H1 (cell line): ENCODE measurements at regions not wholly inside any gene's neighbourhood (a gene's known extent, or its start where the extent isn't known, plus 50 kb on each side); places are given as distances from the start of the nearest gene placed in this dataset.

Experiments used
- ASH2L ChIP-seq: fragments of 200-600, 300-600 bp; sonication (generic); IDR thresholded peaks from one replicate; pipeline ENCODE4 v1.7.1; 2017; ENCODE audit warnings: low read length
- ATF3 ChIP-seq: IDR thresholded peaks from 2 replicates; pipeline ENCODE4 v1.6.1; 2011; ENCODE audit warnings: low read depth, mild to moderate bottlenecking, low read length; ENCODE audit not compliant: insufficient read depth
- EZH2 ChIP-seq: fragments of 200-600 bp; sonication (generic); IDR thresholded peaks from 2 replicates; pipeline ENCODE4 v1.7.1; 2012; ENCODE audit warnings: low read depth, mild to moderate bottlenecking, moderate library complexity, low read length, inconsistent platforms; ENCODE audit not compliant: severe bottlenecking
- KDM5A ChIP-seq: fragments of 200-600 bp; IDR thresholded peaks from 2 replicates; pipeline ENCODE4 v1.7.1; 2012; ENCODE audit warnings: mild to moderate bottlenecking, low read length, inconsistent platforms, mixed read lengths
- POLR2A ChIP-seq, 2 experiments: IDR thresholded peaks; 1 replicate in 1 of 2; 2 replicates in 1 of 2; pipeline ENCODE4 v1.6.1; 2011; ENCODE audit warnings: low read depth in 2 of 2, low read length in 2 of 2, mild to moderate bottlenecking in 2 of 2; ENCODE audit errors: control extremely low read depth in 1 of 2
- SRF ChIP-seq: IDR thresholded peaks from 2 replicates; pipeline ENCODE4 v1.6.1; 2011; ENCODE audit warnings: mild to moderate bottlenecking, low read depth, low read length, moderate library complexity
- TCF12 ChIP-seq: IDR thresholded peaks from 2 replicates; pipeline ENCODE4 v1.6.1; 2011; ENCODE audit warnings: low read depth, mild to moderate bottlenecking, low read length
- TF ChIP-seq, protein P1 (sequence below), 3 experiments: IDR thresholded peaks; 1 replicate in 2 of 3; 2 replicates in 1 of 3; pipeline versions ENCODE4 v1.5.1 to v1.6.1; 2011; ENCODE audit warnings: low read length in 3 of 3, mild to moderate bottlenecking in 3 of 3, inconsistent platforms in 2 of 3, low read depth in 1 of 3, moderate library complexity in 1 of 3; ENCODE audit not compliant: insufficient read depth in 1 of 3; ENCODE audit errors: control extremely low read depth in 1 of 3

DNA sequence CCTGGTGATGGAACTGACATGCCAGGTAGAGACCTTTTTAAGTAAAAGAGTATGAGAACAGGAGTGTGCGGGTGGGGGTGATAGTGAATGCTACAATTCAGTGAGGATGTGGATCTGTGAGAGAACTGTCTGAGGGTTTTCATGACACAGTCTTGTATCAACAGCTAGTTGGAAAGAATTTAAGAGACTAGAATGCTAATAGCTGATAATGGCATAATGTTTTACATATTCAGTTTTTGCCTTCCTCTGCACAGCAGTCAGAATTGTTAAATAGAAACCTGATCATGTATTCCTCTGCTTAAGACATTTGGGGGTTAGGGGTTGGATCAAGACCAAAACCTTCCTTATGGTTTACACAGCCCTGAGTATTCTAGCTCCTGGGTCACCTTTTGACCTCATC lies 152.8 kb upstream of the ZRANB2 start:
- TF ChIP-seq, protein P1, sequence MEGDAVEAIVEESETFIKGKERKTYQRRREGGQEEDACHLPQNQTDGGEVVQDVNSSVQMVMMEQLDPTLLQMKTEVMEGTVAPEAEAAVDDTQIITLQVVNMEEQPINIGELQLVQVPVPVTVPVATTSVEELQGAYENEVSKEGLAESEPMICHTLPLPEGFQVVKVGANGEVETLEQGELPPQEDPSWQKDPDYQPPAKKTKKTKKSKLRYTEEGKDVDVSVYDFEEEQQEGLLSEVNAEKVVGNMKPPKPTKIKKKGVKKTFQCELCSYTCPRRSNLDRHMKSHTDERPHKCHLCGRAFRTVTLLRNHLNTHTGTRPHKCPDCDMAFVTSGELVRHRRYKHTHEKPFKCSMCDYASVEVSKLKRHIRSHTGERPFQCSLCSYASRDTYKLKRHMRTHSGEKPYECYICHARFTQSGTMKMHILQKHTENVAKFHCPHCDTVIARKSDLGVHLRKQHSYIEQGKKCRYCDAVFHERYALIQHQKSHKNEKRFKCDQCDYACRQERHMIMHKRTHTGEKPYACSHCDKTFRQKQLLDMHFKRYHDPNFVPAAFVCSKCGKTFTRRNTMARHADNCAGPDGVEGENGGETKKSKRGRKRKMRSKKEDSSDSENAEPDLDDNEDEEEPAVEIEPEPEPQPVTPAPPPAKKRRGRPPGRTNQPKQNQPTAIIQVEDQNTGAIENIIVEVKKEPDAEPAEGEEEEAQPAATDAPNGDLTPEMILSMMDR (IDR thresholded peaks at IDR 0.05; ENCODE audit: control extremely low read depth in 1 of 3, insufficient read depth in 1 of 3, low read depth in 1 of 3, low read length in 3 of 3): no peak
- no peak for TF ChIP-seq ATF3
- TF ChIP-seq SRF: no peak
- no peak for TF ChIP-seq POLR2A (IDR thresholded peaks at IDR 0.05; ENCODE audit: control extremely low read depth in 1 of 2, low read depth in 2 of 2, low read length in 2 of 2)
- TF ChIP-seq EZH2: no peak
- no peak for TF ChIP-seq TCF12
- no peak for TF ChIP-seq ASH2L
- no peak for TF ChIP-seq KDM5A
